Activated CD8-positive, alpha-beta memory T cell treated with anti-CD3 and anti-CD28 coated beads, Interleukin-2, amount 10 ng/mL, durations not matched to agents 7 days and 5 days (primary cell): ENCODE measurements at regions not wholly inside any gene's neighbourhood (a gene's known extent, or its start where the extent isn't known, plus 50 kb on each side); places are given as distances from the start of the nearest gene placed in this dataset.

Source experiments
- ATAC-seq: fragments of 150-1000 bp; cut with Tn5 transposase; one replicate; pipeline ENCODE4 v1.10.0; 2021; ENCODE audit warnings: moderate library complexity
- CTCF ChIA-PET: fragments of 350-600 bp; sonication (Branson Sonifier 250); formaldehyde crosslinking; loops from one replicate; lab custom pipeline; 2021; ENCODE audit warnings: antibody characterized with exemption; lab: Charles Lee
- DNase-seq: peaks from one replicate; pipeline ENCODE4 v3.0.0-alpha.2; 2020
- H3K27ac Mint-ChIP-seq: one replicate; pipeline ENCODE4 v1.8.0; 2021; ENCODE audit warnings: mild to moderate bottlenecking, mixed read lengths
- H3K27me3 Mint-ChIP-seq: one replicate; pipeline ENCODE4 v1.8.0; 2021; ENCODE audit warnings: mixed read lengths
- H3K36me3 Mint-ChIP-seq: one replicate; pipeline ENCODE4 v1.8.0; 2021; ENCODE audit warnings: mild to moderate bottlenecking, mixed read lengths
- H3K4me1 Mint-ChIP-seq: one replicate; pipeline ENCODE4 v1.8.0; 2021; ENCODE audit warnings: mixed read lengths
- H3K4me3 Mint-ChIP-seq: one replicate; pipeline ENCODE4 v1.8.0; 2021; ENCODE audit warnings: mild to moderate bottlenecking, moderate library complexity, mixed read lengths
- H3K9me3 Mint-ChIP-seq: one replicate; pipeline ENCODE4 v1.8.0; 2022; ENCODE audit warnings: low read depth, mixed read lengths

GRCh38 chr7:21064698-21065648 lies 278.3 kb upstream of the SP8 start:
- no peak overlapping the region for H3K27ac Mint-ChIP-seq
- DNase-seq, result no peak
- CTCF ChIA-PET, result no interaction called here
- ATAC-seq, result no peak
- H3K4me3 Mint-ChIP-seq, result no peak overlapping the region
- no peaks in the 10 kb centered on the region for H3K27me3 Mint-ChIP-seq
- no peaks in the 10 kb centered on the region for H3K9me3 Mint-ChIP-seq
- H3K36me3 Mint-ChIP-seq, result no peaks in the 10 kb centered on the region
- H3K4me1 Mint-ChIP-seq, result no peaks in the 10 kb centered on the region

GRCh38 chr7:21066221-21066620 lies 279.5 kb upstream of the SP8 start:
- DNase-seq (no peak), ATAC-seq (no peak)
- no peaks in the 10 kb centered on the region for H3K36me3 Mint-ChIP-seq
- H3K4me3 Mint-ChIP-seq, result no peak overlapping the region
- H3K4me1 Mint-ChIP-seq, result no peaks in the 10 kb centered on the region
- CTCF ChIA-PET, result no interaction called here
- no peaks in the 10 kb centered on the region for H3K9me3 Mint-ChIP-seq
- H3K27me3 Mint-ChIP-seq, result no peaks in the 10 kb centered on the region
- H3K27ac Mint-ChIP-seq, result no peak overlapping the region

- Mint-ChIP-seq H3K27me3 (no peaks in the 10 kb centered on the region), H3K9me3 (no peaks in the 10 kb centered on the region), H3K27ac (no peak overlapping the region), H3K4me1 (no peaks in the 10 kb centered on the region), H3K36me3 (no peaks in the 10 kb centered on the region), H3K4me3 (no peak overlapping the region)
- ATAC-seq, result no peak
- CTCF ChIA-PET, result no interaction called here
- DNase-seq, result no peak
These were observed 280.5 kb upstream of the SP8 start for GRCh38 chr7:21067216-21067615.

- DNase-seq (no peak), ATAC-seq (no peak)
- no peaks in the 10 kb centered on the region for H3K27me3 Mint-ChIP-seq
- no peaks in the 10 kb centered on the region for H3K4me1 Mint-ChIP-seq
- H3K4me3 Mint-ChIP-seq, result no peak overlapping the region
- no peaks in the 10 kb centered on the region for H3K36me3 Mint-ChIP-seq
- H3K9me3 Mint-ChIP-seq, result no peaks in the 10 kb centered on the region
- CTCF ChIA-PET, result no interaction called here
- no peak overlapping the region for H3K27ac Mint-ChIP-seq
These were observed 283.9 kb upstream of the SP8 start for GRCh38 chr7:21070571-21071090.

GRCh38 chr7:21071561-21072501 lies 285.1 kb upstream of the SP8 start:
- H3K4me1 Mint-ChIP-seq, result no peaks in the 10 kb centered on the region
- ATAC-seq (no peak), DNase-seq (no peak)
- H3K36me3 Mint-ChIP-seq, result no peaks in the 10 kb centered on the region
- H3K4me3 Mint-ChIP-seq, result no peak overlapping the region
- no peaks in the 10 kb centered on the region for H3K9me3 Mint-ChIP-seq
- CTCF ChIA-PET, result no interaction called here
- H3K27me3 Mint-ChIP-seq, result no peaks in the 10 kb centered on the region
- H3K27ac Mint-ChIP-seq, result no peak overlapping the region

GRCh38 chr7:21076054-21076453 lies 289.4 kb upstream of the SP8 start:
- Mint-ChIP-seq H3K9me3 (no peaks in the 10 kb centered on the region), H3K4me1 (no peaks in the 10 kb centered on the region), H3K27ac (no peak overlapping the region), H3K27me3 (no peaks in the 10 kb centered on the region), H3K4me3 (no peak overlapping the region), H3K36me3 (no peaks in the 10 kb centered on the region)
- no peak for ATAC-seq
- no peak for DNase-seq
- CTCF ChIA-PET, result no interaction called here

GRCh38 chr7:21076574-21076973 lies 289.9 kb upstream of the SP8 start:
- ATAC-seq, result no peak
- no peak for DNase-seq
- CTCF ChIA-PET, result no interaction called here
- Mint-ChIP-seq H3K36me3 (no peaks in the 10 kb centered on the region), H3K4me1 (no peaks in the 10 kb centered on the region), H3K27me3 (no peaks in the 10 kb centered on the region), H3K4me3 (no peak overlapping the region), H3K27ac (no peak overlapping the region), H3K9me3 (no peaks in the 10 kb centered on the region)

GRCh38 chr7:21077602-21078001 lies 290.9 kb upstream of the SP8 start:
- no peak for DNase-seq
- no peaks in the 10 kb centered on the region for H3K9me3 Mint-ChIP-seq
- CTCF ChIA-PET, result no interaction called here
- ATAC-seq, result no peak
- no peaks in the 10 kb centered on the region for H3K4me1 Mint-ChIP-seq
- no peaks in the 10 kb centered on the region for H3K27me3 Mint-ChIP-seq
- no peak overlapping the region for H3K4me3 Mint-ChIP-seq
- no peaks in the 10 kb centered on the region for H3K36me3 Mint-ChIP-seq
- no peak overlapping the region for H3K27ac Mint-ChIP-seq

- Mint-ChIP-seq H3K27me3 (no peaks in the 10 kb centered on the region), H3K4me3 (no peak overlapping the region), H3K27ac (no peak overlapping the region), H3K4me1 (no peaks in the 10 kb centered on the region), H3K9me3 (no peaks in the 10 kb centered on the region), H3K36me3 (no peaks in the 10 kb centered on the region)
- no peak for ATAC-seq
- no peak for DNase-seq
- CTCF ChIA-PET, result no interaction called here
These were observed 297.6 kb upstream of the SP8 start for GRCh38 chr7:21084286-21084685.

- peaks cover 2% of the 10 kb centered on the region for H3K9me3 Mint-ChIP-seq
- no peaks in the 10 kb centered on the region for H3K4me1 Mint-ChIP-seq
- no peaks in the 10 kb centered on the region for H3K27me3 Mint-ChIP-seq
- H3K36me3 Mint-ChIP-seq, result no peaks in the 10 kb centered on the region
- H3K4me3 Mint-ChIP-seq, result no peak overlapping the region
- DNase-seq, result no peak
- CTCF ChIA-PET, result no interaction called here
- ATAC-seq, result no peak
- H3K27ac Mint-ChIP-seq, result no peak overlapping the region
These were observed 300.0 kb upstream of the SP8 start for GRCh38 chr7:21086688-21087087.

GRCh38 chr7:21089653-21090052 lies 303.0 kb upstream of the SP8 start:
- no peak overlapping the region for H3K27ac Mint-ChIP-seq
- peaks cover 2% of the 10 kb centered on the region for H3K9me3 Mint-ChIP-seq
- ATAC-seq (no peak), DNase-seq (no peak)
- H3K4me1 Mint-ChIP-seq, result no peaks in the 10 kb centered on the region
- H3K36me3 Mint-ChIP-seq, result no peaks in the 10 kb centered on the region
- no peak overlapping the region for H3K4me3 Mint-ChIP-seq
- CTCF ChIA-PET, result no interaction called here
- no peaks in the 10 kb centered on the region for H3K27me3 Mint-ChIP-seq

GRCh38 chr7:21092766-21093702 lies 306.3 kb upstream of the SP8 start:
- Mint-ChIP-seq H3K4me3 (no peak overlapping the region), H3K9me3 (peaks cover 2% of the 10 kb centered on the region), H3K27me3 (no peaks in the 10 kb centered on the region), H3K4me1 (no peaks in the 10 kb centered on the region), H3K36me3 (no peaks in the 10 kb centered on the region), H3K27ac (no peak overlapping the region)
- ATAC-seq (no peak), DNase-seq (no peak)
- CTCF ChIA-PET, result no interaction called here

- CTCF ChIA-PET, result no interaction called here
- ATAC-seq, result no peak
- Mint-ChIP-seq H3K27ac (no peak overlapping the region), H3K27me3 (no peaks in the 10 kb centered on the region), H3K36me3 (no peaks in the 10 kb centered on the region), H3K9me3 (peaks cover 2% of the 10 kb centered on the region), H3K4me1 (no peaks in the 10 kb centered on the region), H3K4me3 (no peak overlapping the region)
- no peak for DNase-seq
These were observed 307.9 kb upstream of the SP8 start for GRCh38 chr7:21094589-21094988.
